CD14-positive monocyte (primary cell): ENCODE measurements at regions not wholly inside any gene's neighbourhood (a gene's known extent, or its start where the extent isn't known, plus 50 kb on each side); places are given as distances from the start of the nearest gene placed in this dataset.
"Not testable (repeated sequence)": the region's sequence is repeated elsewhere in the genome, so short reads cannot be mapped to it uniquely, and the experiment has no call there.

Source experiments
- DNase-seq, 3 donors: peaks; one replicate each; pipeline ENCODE4 v3.0.0-alpha.2; 2011 to 2022
- H2AFZ ChIP-seq: 2 replicates; pipeline ENCODE4 v1.6.0; 2012; ENCODE audit warnings: mild to moderate bottlenecking, low read depth, low read length, inconsistent platforms; ENCODE audit not compliant: insufficient read depth, poor library complexity, severe bottlenecking
- H3K27ac ChIP-seq, 2 donors: 1 replicate in 1 of 2; 2 replicates in 1 of 2; pipeline ENCODE4 v1.5.1; 2012 to 2013; ENCODE audit warnings: low read length in 2 of 2, control low read depth in 1 of 2, inconsistent platforms in 1 of 2, low read depth in 1 of 2, mild to moderate bottlenecking in 1 of 2
- H3K27me3 ChIP-seq, 2 donors: one replicate each; pipeline versions ENCODE4 v1.6.0 to v1.6.1; 2011 to 2013; ENCODE audit warnings: low read length in 2 of 2; ENCODE audit not compliant: control insufficient read depth in 2 of 2, insufficient read depth in 2 of 2
- H3K36me3 ChIP-seq, 2 donors: replicated peaks in 1 of 2; 1 replicate in 1 of 2; 2 replicates in 1 of 2; pipeline versions ENCODE4 v1.5.1 to v1.6.1; 2012 to 2013; ENCODE audit warnings: low read length in 2 of 2, control low read depth in 1 of 2, inconsistent platforms in 1 of 2, mild to moderate bottlenecking in 1 of 2; ENCODE audit not compliant: insufficient read depth in 2 of 2, control insufficient read depth in 1 of 2
- H3K4me1 ChIP-seq, 2 donors: 1 replicate in 1 of 2; 2 replicates in 1 of 2; pipeline versions ENCODE4 v1.5.1 to v1.6.1; 2012 to 2013; ENCODE audit warnings: low read length in 2 of 2, control low read depth in 1 of 2, inconsistent platforms in 1 of 2, mild to moderate bottlenecking in 1 of 2, moderate library complexity in 1 of 2; ENCODE audit not compliant: insufficient read depth in 2 of 2, control insufficient read depth in 1 of 2
- H3K4me2 ChIP-seq: replicated peaks from 2 replicates; pipeline ENCODE3; 2012; ENCODE audit warnings: low read length, moderate library complexity, mild to moderate bottlenecking; ENCODE audit not compliant: poor library complexity, severe bottlenecking; ENCODE audit errors: extremely low read depth
- H3K4me3 ChIP-seq, 3 experiments: fragments of 200-600 bp in 1 of 3; sonication (generic) in 1 of 3; replicated peaks in 1 of 3; 1 replicate in 2 of 3; 2 replicates in 1 of 3; pipeline ENCODE4 v1.5.1; 2011 to 2013; ENCODE audit warnings: low read length in 3 of 3, mild to moderate bottlenecking in 3 of 3, control low read depth in 2 of 3, low read depth in 2 of 3, inconsistent platforms in 1 of 3, moderate library complexity in 1 of 3
- H3K79me2 ChIP-seq: 2 replicates; pipeline ENCODE4 v1.6.0; 2012; ENCODE audit warnings: mild to moderate bottlenecking, control low read depth, inconsistent platforms, low read length, moderate library complexity; ENCODE audit not compliant: insufficient read depth
- H3K9ac ChIP-seq: 2 replicates; pipeline ENCODE4 v1.6.0; 2017; ENCODE audit warnings: low read length, mild to moderate bottlenecking; ENCODE audit not compliant: insufficient read depth, poor library complexity, severe bottlenecking
- H3K9me3 ChIP-seq, 2 donors: replicated peaks in 1 of 2; 1 replicate in 1 of 2; 2 replicates in 1 of 2; pipeline versions ENCODE4 v1.5.1 to v1.6.1; 2012 to 2013; ENCODE audit warnings: low read length in 2 of 2, control low read depth in 1 of 2; ENCODE audit not compliant: control insufficient read depth in 1 of 2, insufficient read depth in 1 of 2
- H4K20me1 ChIP-seq: 2 replicates; pipeline ENCODE4 v1.6.0; 2012; ENCODE audit warnings: mild to moderate bottlenecking, low read length, control low read depth, moderate library complexity; ENCODE audit not compliant: insufficient read depth
- H3K27ac Mint-ChIP-seq, 7 donors: one replicate each; pipeline ENCODE4 v1.8.0; 2020; ENCODE audit warnings: mild to moderate bottlenecking in 7 of 7, mixed read lengths in 7 of 7, moderate library complexity in 6 of 7, inconsistent platforms in 2 of 7
- H3K27me3 Mint-ChIP-seq, 3 donors: one replicate each; pipeline ENCODE4 v1.8.0; 2021 to 2022; ENCODE audit warnings: low read depth in 3 of 3, mild to moderate bottlenecking in 3 of 3, mixed read lengths in 3 of 3, moderate library complexity in 3 of 3, inconsistent platforms in 1 of 3
- H3K36me3 Mint-ChIP-seq, 2 donors: one replicate each; pipeline ENCODE4 v1.8.0; 2020; ENCODE audit warnings: mixed read lengths in 2 of 2, inconsistent platforms in 1 of 2, mild to moderate bottlenecking in 1 of 2
- H3K4me1 Mint-ChIP-seq: one replicate; pipeline ENCODE4 v1.8.0; 2020; ENCODE audit warnings: mild to moderate bottlenecking, mixed read lengths
- H3K4me3 Mint-ChIP-seq, 2 donors: one replicate each; pipeline ENCODE4 v1.8.0; 2020; ENCODE audit warnings: mild to moderate bottlenecking in 2 of 2, mixed read lengths in 2 of 2, moderate library complexity in 1 of 2
- H3K9me3 Mint-ChIP-seq, 7 donors: one replicate each; pipeline ENCODE4 v1.8.0; 2020 to 2022; ENCODE audit warnings: mixed read lengths in 7 of 7, mild to moderate bottlenecking in 6 of 7, moderate library complexity in 6 of 7, inconsistent platforms in 2 of 7
- WGBS: methylation state at CpG from one replicate; pipeline ENCODE4 v1.1.5; 2013; ENCODE audit warnings: missing lambda C conversion rate; ENCODE audit not compliant: insufficient coverage; 5-methylcytosine and 5-hydroxymethylcytosine counted together
- intact Hi-C, 2 donors: fragments of 100-400 bp; cut with micrococcal nuclease; formaldehyde crosslinking; loops; one replicate each; pipeline versions ENCODE4 v1.15.0 to v1.15.1; 2023
- TF ChIP-seq, protein P1 (sequence below): fragments of 200-600 bp; IDR thresholded peaks from one replicate; pipeline ENCODE4 v1.8.0; 2022; ENCODE audit warnings: antibody characterized with exemption, mild to moderate bottlenecking

GRCh38 chr3:13998831-13999230 is 119.0 kb upstream of the WNT7A start:
- Histone ChIP-seq H4K20me1 (no peaks in the 10 kb centered on the region), H3K9me3 (peaks cover 2 to 19% of the 10 kb centered on the region in 2 donors), H3K27me3 (no peaks in the 10 kb centered on the region), H3K4me1 (no peaks in the 10 kb centered on the region), H3K36me3 (no peaks in the 10 kb centered on the region), H3K4me3 (no peak overlapping the region), H3K27ac (no peak overlapping the region), H2AFZ (no peak overlapping the region), H3K9ac (no peak overlapping the region), H3K4me2 (no peak overlapping the region), H3K79me2 (no peaks in the 10 kb centered on the region)
- no peak for DNase-seq
- H3K36me3 Mint-ChIP-seq: no peaks in the 10 kb centered on the region
- no peak overlapping the region for H3K27ac Mint-ChIP-seq
- no peaks in the 10 kb centered on the region for H3K4me1 Mint-ChIP-seq
- intact Hi-C loops: no loop called here
- peaks cover 11 to 26% (median 17%) of the 10 kb centered on the region in 7 donors for H3K9me3 Mint-ChIP-seq
- H3K27me3 Mint-ChIP-seq: peaks cover 2 to 3% (median 2%) of the 10 kb centered on the region in 3 donors
- 94% methylated on average over 3 of the region's 4 CpGs for WGBS
- H3K4me3 Mint-ChIP-seq: no peak overlapping the region
- TF ChIP-seq, protein P1, sequence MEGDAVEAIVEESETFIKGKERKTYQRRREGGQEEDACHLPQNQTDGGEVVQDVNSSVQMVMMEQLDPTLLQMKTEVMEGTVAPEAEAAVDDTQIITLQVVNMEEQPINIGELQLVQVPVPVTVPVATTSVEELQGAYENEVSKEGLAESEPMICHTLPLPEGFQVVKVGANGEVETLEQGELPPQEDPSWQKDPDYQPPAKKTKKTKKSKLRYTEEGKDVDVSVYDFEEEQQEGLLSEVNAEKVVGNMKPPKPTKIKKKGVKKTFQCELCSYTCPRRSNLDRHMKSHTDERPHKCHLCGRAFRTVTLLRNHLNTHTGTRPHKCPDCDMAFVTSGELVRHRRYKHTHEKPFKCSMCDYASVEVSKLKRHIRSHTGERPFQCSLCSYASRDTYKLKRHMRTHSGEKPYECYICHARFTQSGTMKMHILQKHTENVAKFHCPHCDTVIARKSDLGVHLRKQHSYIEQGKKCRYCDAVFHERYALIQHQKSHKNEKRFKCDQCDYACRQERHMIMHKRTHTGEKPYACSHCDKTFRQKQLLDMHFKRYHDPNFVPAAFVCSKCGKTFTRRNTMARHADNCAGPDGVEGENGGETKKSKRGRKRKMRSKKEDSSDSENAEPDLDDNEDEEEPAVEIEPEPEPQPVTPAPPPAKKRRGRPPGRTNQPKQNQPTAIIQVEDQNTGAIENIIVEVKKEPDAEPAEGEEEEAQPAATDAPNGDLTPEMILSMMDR: no peak

- not testable (repeated sequence) for H3K4me3 Mint-ChIP-seq
Measured at GRCh38 chr3:13995216-13995615, 115.3 kb upstream of the WNT7A start.

DNA sequence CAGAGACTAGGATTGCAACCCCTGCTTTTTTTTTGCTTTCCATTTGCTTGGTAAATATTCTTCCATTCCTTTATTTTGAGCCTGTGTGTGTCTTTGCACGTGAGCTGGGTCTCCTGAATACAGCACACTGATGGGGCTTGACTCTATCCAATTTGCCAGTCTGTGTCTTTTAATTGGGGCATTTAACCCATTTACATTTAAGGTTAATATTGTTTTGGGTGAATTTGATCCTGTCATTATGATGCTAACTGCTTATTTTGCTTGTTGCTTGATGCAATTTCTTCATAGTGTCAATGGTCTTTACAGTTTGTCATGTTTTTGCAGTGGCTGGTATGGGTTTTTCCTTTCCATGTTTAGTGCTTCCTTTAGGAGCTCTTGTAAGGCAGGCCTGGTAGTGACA is 109.1 kb upstream of the WNT7A start:
- intact Hi-C loops, H3K27ac Mint-ChIP-seq, H4K20me1 ChIP-seq, H3K27me3 Mint-ChIP-seq, H3K9ac ChIP-seq, H3K79me2 ChIP-seq, H3K4me3 ChIP-seq, H3K4me1 Mint-ChIP-seq, H3K36me3 ChIP-seq, H3K4me2 ChIP-seq, H2AFZ ChIP-seq, H3K36me3 Mint-ChIP-seq, H3K9me3 ChIP-seq, H3K4me1 ChIP-seq, H3K27ac ChIP-seq, DNase-seq, H3K27me3 ChIP-seq, H3K4me3 Mint-ChIP-seq: not testable (repeated sequence)
- WGBS: 80% methylated on average over 1 of the region's 1 CpG
- H3K9me3 Mint-ChIP-seq: peaks cover 4 to 34% (median 15%) of the 10 kb centered on the region in 7 donors

More at GRCh38 chr3:13995216-13995615, 115.3 kb upstream of the WNT7A start:
- H3K27ac ChIP-seq, intact Hi-C loops, H3K27me3 Mint-ChIP-seq, DNase-seq, H2AFZ ChIP-seq, H3K27ac Mint-ChIP-seq, H3K4me1 Mint-ChIP-seq, H3K4me3 ChIP-seq, H3K79me2 ChIP-seq, H3K36me3 ChIP-seq, H4K20me1 ChIP-seq, H3K4me1 ChIP-seq, H3K9ac ChIP-seq, H3K36me3 Mint-ChIP-seq, H3K27me3 ChIP-seq, H3K4me2 ChIP-seq: not testable (repeated sequence)
- WGBS: 97% methylated on average over 11 of the region's 12 CpGs
- peaks cover 2 to 19% of the 10 kb centered on the region in 2 donors for H3K9me3 ChIP-seq
- peaks cover 11 to 25% (median 21%) of the 10 kb centered on the region in 7 donors for H3K9me3 Mint-ChIP-seq
